KMS-11 (cell line): ENCODE measurements at regions not wholly inside any gene's neighbourhood (a gene's known extent, or its start where the extent isn't known, plus 50 kb on each side); places are given as distances from the start of the nearest gene placed in this dataset.

Experiments used
- H2AFZ ChIP-seq: fragments of 200-600 bp; sonication (generic); 2 replicates; pipeline ENCODE4 v1.6.1; 2016; ENCODE audit warnings: antibody characterized with exemption, mixed run types, low read depth
- H3K27ac ChIP-seq: fragments of 200-600 bp; sonication (generic); 2 replicates; pipeline ENCODE4 v1.6.1; 2016; ENCODE audit warnings: mild to moderate bottlenecking, mixed run types
- H3K27me3 ChIP-seq: fragments of 200-600 bp; sonication (generic); 2 replicates; pipeline ENCODE4 v1.6.1; 2017; ENCODE audit warnings: mild to moderate bottlenecking, low read depth, mixed run types, moderate library complexity; ENCODE audit not compliant: insufficient read depth
- H3K36me3 ChIP-seq: fragments of 200-600 bp; sonication (generic); 2 replicates; pipeline ENCODE4 v1.6.1; 2017; ENCODE audit warnings: mild to moderate bottlenecking, mixed run types; ENCODE audit not compliant: insufficient read depth
- H3K4me1 ChIP-seq: fragments of 200-600 bp; sonication (generic); 2 replicates; pipeline ENCODE4 v1.6.1; 2016; ENCODE audit warnings: mild to moderate bottlenecking, low read depth, mixed run types; ENCODE audit not compliant: poor library complexity, severe bottlenecking
- H3K4me2 ChIP-seq: fragments of 200-600 bp; sonication (generic); 2 replicates; pipeline ENCODE4 v1.7.0; 2016; ENCODE audit warnings: mild to moderate bottlenecking, mixed run types
- H3K4me3 ChIP-seq: fragments of 200-600 bp; sonication (generic); IDR thresholded peaks from 2 replicates; pipeline ENCODE4 v1.6.1; 2017; ENCODE audit warnings: low read depth, low read length, mixed read lengths; ENCODE audit not compliant: insufficient read depth
- H3K79me2 ChIP-seq: fragments of 200-600 bp; sonication (generic); 2 replicates; pipeline ENCODE4 v1.6.1; 2016; ENCODE audit warnings: low read depth, mixed run types; ENCODE audit not compliant: insufficient read depth
- H3K9ac ChIP-seq: fragments of 200-600 bp; sonication (generic); 2 replicates; pipeline ENCODE4 v1.6.1; 2016; ENCODE audit warnings: mild to moderate bottlenecking, mixed run types
- H4K20me1 ChIP-seq: fragments of 200-600 bp; sonication (generic); 2 replicates; pipeline ENCODE4 v1.6.1; 2016; ENCODE audit warnings: mild to moderate bottlenecking, mixed run types; ENCODE audit not compliant: insufficient read depth
- TF ChIP-seq, protein P1 (sequence below): fragments of 200-600 bp; sonication (generic); conservative IDR thresholded peaks from 2 replicates; pipeline ENCODE4 v1.6.1; 2017; ENCODE audit warnings: low read depth, mild to moderate bottlenecking, antibody characterized with exemption, low read length, moderate library complexity, mixed read lengths

GRCh38 chr2:172377408-172377807 is 50.0 kb upstream of the ITGA6 start:
- H3K4me2 ChIP-seq, result no peak overlapping the region
- H3K79me2 ChIP-seq, result no peaks in the 10 kb centered on the region

More at GRCh38 chr2:172377408-172377807, 50.0 kb upstream of the ITGA6 start:
- Histone ChIP-seq H3K4me1 (no peaks in the 10 kb centered on the region), H3K9ac (no peak overlapping the region), H3K27me3 (no peaks in the 10 kb centered on the region), H3K4me3 (no peak overlapping the region), H3K27ac (no peak overlapping the region), H4K20me1 (no peaks in the 10 kb centered on the region), H2AFZ (no peak overlapping the region), H3K36me3 (no peaks in the 10 kb centered on the region)
- TF ChIP-seq, protein P1, sequence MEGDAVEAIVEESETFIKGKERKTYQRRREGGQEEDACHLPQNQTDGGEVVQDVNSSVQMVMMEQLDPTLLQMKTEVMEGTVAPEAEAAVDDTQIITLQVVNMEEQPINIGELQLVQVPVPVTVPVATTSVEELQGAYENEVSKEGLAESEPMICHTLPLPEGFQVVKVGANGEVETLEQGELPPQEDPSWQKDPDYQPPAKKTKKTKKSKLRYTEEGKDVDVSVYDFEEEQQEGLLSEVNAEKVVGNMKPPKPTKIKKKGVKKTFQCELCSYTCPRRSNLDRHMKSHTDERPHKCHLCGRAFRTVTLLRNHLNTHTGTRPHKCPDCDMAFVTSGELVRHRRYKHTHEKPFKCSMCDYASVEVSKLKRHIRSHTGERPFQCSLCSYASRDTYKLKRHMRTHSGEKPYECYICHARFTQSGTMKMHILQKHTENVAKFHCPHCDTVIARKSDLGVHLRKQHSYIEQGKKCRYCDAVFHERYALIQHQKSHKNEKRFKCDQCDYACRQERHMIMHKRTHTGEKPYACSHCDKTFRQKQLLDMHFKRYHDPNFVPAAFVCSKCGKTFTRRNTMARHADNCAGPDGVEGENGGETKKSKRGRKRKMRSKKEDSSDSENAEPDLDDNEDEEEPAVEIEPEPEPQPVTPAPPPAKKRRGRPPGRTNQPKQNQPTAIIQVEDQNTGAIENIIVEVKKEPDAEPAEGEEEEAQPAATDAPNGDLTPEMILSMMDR, result no peak
